K562 (cell line): ENCODE measurements at regions not wholly inside any gene's neighbourhood (a gene's known extent, or its start where the extent isn't known, plus 50 kb on each side); places are given as distances from the start of the nearest gene placed in this dataset.

Experiments
- ATAC-seq: fragments of 200-7000 bp; cut with Tn5 transposase; 3 replicates; pipeline ENCODE4 v1.9.1; 2020; ENCODE audit warnings: moderate library complexity
- BruUV-seq: library from RNA; stranded (reverse); fragments of 400-500 nt; replicated peaks from 2 replicates; lab custom pipeline; 2021; lab: Mats Ljungman, UMichigan
- CTCF ChIA-PET: fragments of 300-600 bp; formaldehyde crosslinking; extraction: SDS; loops from one replicate; lab custom pipeline; 2021; ENCODE audit warnings: low intra/inter-chr PET ratio; lab: Yijun Ruan, JAX
- POLR2A ChIA-PET: fragments of 300-600, 350-650 bp; sonication (Branson Sonifier 250); formaldehyde crosslinking; extraction: SDS; loops from one replicate; lab custom pipeline; 2021; ENCODE audit warnings: antibody characterized with exemption, inconsistent platforms; lab: Yijun Ruan, JAX
- DNase-seq, 4 experiments: peaks; one replicate each; pipeline versions ENCODE4 v3.0.0 to v3.0.0-alpha.2; 2011 to 2018; ENCODE audit warnings: low spot score in 3 of 4, mixed read lengths in 3 of 4; ENCODE audit errors: extremely low read depth in 1 of 4
- FAIRE-seq: peaks from 2 replicates; lab custom pipeline; 2011; peaks lifted over from hg19 to GRCh38; lab: Jason Lieb, UNC
- H2AFZ ChIP-seq: 2 replicates; pipeline ENCODE4 v1.6.0; 2011; ENCODE audit warnings: low read depth, low read length, control low read depth, inconsistent platforms
- H3K27ac ChIP-seq: fragments of 200-600 bp; 3 replicates; pipeline ENCODE4 v1.8.0; 2011; ENCODE audit warnings: low read depth, mild to moderate bottlenecking, control low read depth, inconsistent platforms, low read length, moderate library complexity, mixed read lengths; ENCODE audit errors: extremely low read depth
- H3K27me3 ChIP-seq, 2 experiments: fragments of 300-600 bp in 1 of 2; 2 replicates in 1 of 2; 3 replicates in 1 of 2; pipeline versions ENCODE4 v1.6.0 to v1.8.0; 2011; ENCODE audit warnings: inconsistent platforms in 2 of 2, low read length in 2 of 2, mild to moderate bottlenecking in 1 of 2, mixed read lengths in 1 of 2, moderate library complexity in 1 of 2; ENCODE audit not compliant: control insufficient read depth in 2 of 2, insufficient read depth in 2 of 2
- H3K36me3 ChIP-seq: fragments of 300-600 bp; 3 replicates; pipeline ENCODE4 v1.8.0; 2011; ENCODE audit warnings: mild to moderate bottlenecking, low read length, inconsistent platforms; ENCODE audit not compliant: control insufficient read depth, insufficient read depth
- H3K4me1 ChIP-seq, 2 experiments: fragments of 200-600 bp in 1 of 2; replicated peaks in 1 of 2; 2 replicates in 1 of 2; 3 replicates in 1 of 2; pipeline versions ENCODE4 v1.5.1 to v1.8.0; 2011; ENCODE audit warnings: inconsistent platforms in 2 of 2, low read length in 2 of 2, mild to moderate bottlenecking in 1 of 2, mixed read lengths in 1 of 2, moderate library complexity in 1 of 2; ENCODE audit not compliant: control insufficient read depth in 2 of 2, insufficient read depth in 2 of 2
- H3K4me2 ChIP-seq: 2 replicates; pipeline ENCODE4 v1.6.1; 2011; ENCODE audit warnings: low read length, control low read depth, inconsistent platforms, mixed read lengths; ENCODE audit not compliant: insufficient read depth
- H3K4me3 ChIP-seq: fragments of 200-600 bp; sonication (generic), shearing (Covaris generic); 2 replicates; pipeline ENCODE4 v1.5.1; 2016; ENCODE audit warnings: control low read depth, inconsistent platforms
- H3K79me2 ChIP-seq: fragments of 200-600 bp; 3 replicates; pipeline ENCODE4 v1.8.0; 2011; ENCODE audit warnings: low read length, inconsistent platforms; ENCODE audit not compliant: control insufficient read depth, insufficient read depth
- H3K9ac ChIP-seq, 2 experiments: 2 replicates each; pipeline versions ENCODE4 v1.6.0 to v1.6.1; 2011; ENCODE audit warnings: low read depth in 2 of 2, low read length in 2 of 2, control low read depth in 1 of 2, inconsistent platforms in 1 of 2, mild to moderate bottlenecking in 1 of 2, mixed read lengths in 1 of 2; ENCODE audit not compliant: insufficient read depth in 1 of 2
- H3K9me1 ChIP-seq: one replicate; pipeline ENCODE4 v1.6.0; 2011; ENCODE audit warnings: inconsistent platforms, mild to moderate bottlenecking, low read length, moderate library complexity; ENCODE audit not compliant: control insufficient read depth, insufficient read depth
- H3K9me3 ChIP-seq: replicated peaks from 2 replicates; pipeline ENCODE4 v1.5.1; 2011; ENCODE audit warnings: low read depth, low read length, inconsistent platforms; ENCODE audit not compliant: control insufficient read depth, insufficient read depth
- H4K20me1 ChIP-seq: replicated peaks from 2 replicates; pipeline ENCODE4 v1.6.1; 2011; ENCODE audit warnings: low read length, inconsistent platforms, mixed read lengths; ENCODE audit not compliant: control insufficient read depth, insufficient read depth
- ATF3 ChIP-seq, 2 experiments: fragments of 450-650 bp in 1 of 2; sonication (generic) in 1 of 2; formaldehyde crosslinking in 1 of 2; IDR thresholded peaks in 1 of 2; conservative IDR thresholded peaks in 1 of 2; 2 replicates each; pipeline versions ENCODE4 v1.6.1 to v1.8.1; 2016 to 2023; ENCODE audit warnings: mild to moderate bottlenecking in 2 of 2, moderate library complexity in 2 of 2, inconsistent platforms in 1 of 2, missing genetic modification reagents in 1 of 2
- CBX5 ChIP-seq: IDR thresholded peaks from 2 replicates; pipeline ENCODE4 v1.6.1; 2014; ENCODE audit warnings: low read depth, borderline replicate concordance
- EP300 ChIP-seq: IDR thresholded peaks from 2 replicates; pipeline ENCODE4 v1.6.1; 2012; ENCODE audit warnings: low read length, improper control_type of control experiment
- GTF2E2 ChIP-seq: fragments of 200-800 bp; sonication (Bioruptor generic); IDR thresholded peaks from 2 replicates; pipeline ENCODE4 v1.6.1; 2016; ENCODE audit warnings: missing genetic modification characterization, missing compliant biosample characterization
- HEY1 ChIP-seq: fragments of 250-450 bp; sonication (Bioruptor Pico); IDR thresholded peaks from 2 replicates; pipeline ENCODE4 v1.5.0; 2020; ENCODE audit warnings: mild to moderate bottlenecking, moderate library complexity, borderline replicate concordance
- LEF1 ChIP-seq: fragments of 450-650 bp; IDR thresholded peaks from 2 replicates; pipeline ENCODE4 v1.6.1; 2016; ENCODE audit warnings: mild to moderate bottlenecking
- MAFF ChIP-seq: IDR thresholded peaks from 2 replicates; pipeline ENCODE4 v1.6.1; 2012; ENCODE audit warnings: low read length, improper control_type of control experiment
- MIER1 ChIP-seq: fragments of 450-650 bp; IDR thresholded peaks from 2 replicates; pipeline ENCODE4 v1.6.1; 2016; ENCODE audit warnings: antibody characterized with exemption, mild to moderate bottlenecking, low read depth
- RBFOX2 ChIP-seq: fragments of 200-400 bp; formaldehyde crosslinking; IDR thresholded peaks from 2 replicates; pipeline ENCODE4 v1.6.1; 2017; ENCODE audit warnings: low read depth, mild to moderate bottlenecking, low read length, moderate library complexity
- U2AF1 ChIP-seq: fragments of 200-400 bp; formaldehyde crosslinking; optimal IDR thresholded peaks from 2 replicates; pipeline ENCODE3; 2017; ENCODE audit warnings: mild to moderate bottlenecking, low read depth, low read length, moderate library complexity
- WHSC1 ChIP-seq: IDR thresholded peaks from one replicate; pipeline ENCODE4 v1.6.1; 2012; ENCODE audit warnings: low read length, control low read depth, inconsistent platforms
- WGBS: fragments of 100-300 bp; shearing (Covaris generic); methylation state at CpG from one replicate; pipeline ENCODE4 v1.1.6; 2016; ENCODE audit warnings: low coverage, mixed read lengths; ENCODE audit not compliant: insufficient coverage; ENCODE audit errors: missing lambda C conversion rate; 5-methylcytosine and 5-hydroxymethylcytosine counted together
- in situ Hi-C: fragments of 300-500 bp; cut with MboI; formaldehyde crosslinking; loops from 4 replicates; pipeline ENCODE4 v1.15.0; 2018; ENCODE audit warnings: inconsistent platforms, mixed read lengths
- intact Hi-C: fragments of 100-400 bp; cut with micrococcal nuclease; formaldehyde crosslinking; loops from 2 replicates; pipeline ENCODE4 v1.14.2; 2022

- Histone ChIP-seq H3K9ac (no peak overlapping the region), H3K79me2 (no peaks in the 10 kb centered on the region), H3K9me3 (no peaks in the 10 kb centered on the region), H3K27me3 (peaks cover 0 to 10% of the 10 kb centered on the region in 2 experiments; a peak in 2 of 5 replicates), H3K4me1 (no peaks in the 10 kb centered on the region), H3K9me1 (no peaks in the 10 kb centered on the region), H3K27ac (no peak overlapping the region), H2AFZ (no peak overlapping the region), H3K36me3 (no peaks in the 10 kb centered on the region), H3K4me3 (no peak overlapping the region), H3K4me2 (no peak overlapping the region), H4K20me1 (no peaks in the 10 kb centered on the region)
- no peak for FAIRE-seq
- intact Hi-C loops = no loop called here
- ChIA-PET POLR2A (no interaction called here), CTCF (no interaction called here)
- no peak for DNase-seq
- no peak for ATAC-seq
- 11% methylated on average over 2 of the region's 2 CpGs for WGBS
- TF ChIP-seq RBFOX2 (no peak), GTF2E2 (tag) (no peak), LEF1 (no peak)
- no TSS peak for BruUV-seq
- in situ Hi-C loops = no loop called here
These were observed 305.0 kb upstream of the SULF2 start for GRCh38 chr20:48090314-48090713.

- Histone ChIP-seq H3K27ac (no peak overlapping the region), H2AFZ (no peak overlapping the region)
- no peak for TF ChIP-seq ATF3 (IDR thresholded peaks at IDR 0.05)
- TF ChIP-seq ATF3 (CRISPR knock-in tag; conservative IDR thresholded peaks at IDR 0.05) = no peak
- TF ChIP-seq WHSC1 = no peak
- no peak for TF ChIP-seq U2AF1
- no peak for TF ChIP-seq EP300
- no peak for TF ChIP-seq MAFF
- no peak for TF ChIP-seq MIER1
- no peak for TF ChIP-seq CBX5
- no peak for TF ChIP-seq HEY1 (CRISPR knock-in tag)
- TF ChIP-seq, all 486 proteins: peak for 0
- intact Hi-C loops = no loop called here
- Histone ChIP-seq H3K9me1 (no peaks in the 10 kb centered on the region), H3K4me3 (no peak overlapping the region), H3K79me2 (no peaks in the 10 kb centered on the region), H3K27me3 (peaks cover 0 to 9% of the 10 kb centered on the region in 2 experiments; a peak in 2 of 5 replicates), H3K36me3 (no peaks in the 10 kb centered on the region), H3K9ac (no peak overlapping the region), H4K20me1 (0 out of 2 replicates have a peak, but pooled peaks cover 5% of the 10 kb centered on the region), H3K9me3 (no peaks in the 10 kb centered on the region), H3K4me2 (no peak overlapping the region), H3K4me1 (no peaks in the 10 kb centered on the region)
- no TSS peak for BruUV-seq
- POLR2A ChIA-PET = interaction anchor here (0.7 kb wide), 1 partner anchor 11 kb away, joined by 3 read pairs; no protein-coding TSS in a partner anchor
- DNase-seq (no peak), ATAC-seq (no peak), FAIRE-seq (no peak)
- CTCF ChIA-PET = no interaction called here
- in situ Hi-C loops = no loop called here
- 0% methylated on average over 2 of the region's 2 CpGs for WGBS
These were observed 295.3 kb upstream of the SULF2 start for GRCh38 chr20:48080583-48080982.
